ENCODE measurements at regions not wholly inside any gene's neighbourhood (a gene's known extent, or its start where the extent isn't known, plus 50 kb on each side); places are given as distances from the start of the nearest gene placed in this dataset.

- Mint-ChIP-seq H3K27me3 (ENCODE audit: insufficient read depth, low read depth) (no peaks in the 10 kb centered on the region), H3K4me3 (no peak overlapping the region), H3K27ac (no peak overlapping the region), H3K9me3 (peaks cover 37% of the 10 kb centered on the region), H3K36me3 (peaks cover 8% of the 10 kb centered on the region), H3K4me1 (no peaks in the 10 kb centered on the region)
- H4K20me1 ChIP-seq (ENCODE audit: low read depth): no peaks in the 10 kb centered on the region
- DNase-seq (ENCODE audit: low spot score): no peak
- H3F3A ChIP-seq (ENCODE audit: low read depth): no peaks in the 10 kb centered on the region
- TF ChIP-seq CTCF (IDR thresholded peaks at IDR 0.05) (no peak), EZH2phosphoT487 (IDR thresholded peaks at IDR 0.05) (no peak), EZH2 (IDR thresholded peaks at IDR 0.05) (no peak)
- no peak overlapping the region for H3K4me3 ChIP-seq
- H3K4me2 ChIP-seq: no peak overlapping the region
- no peaks in the 10 kb centered on the region for H3K4me1 ChIP-seq
- H3K27ac ChIP-seq: no peak overlapping the region
- no peaks in the 10 kb centered on the region for H3K36me3 ChIP-seq
- H3K27me3 ChIP-seq: no peaks in the 10 kb centered on the region
- no peaks in the 10 kb centered on the region for H3K79me2 ChIP-seq (ENCODE audit: low read depth)
- H3K9me3 ChIP-seq (ENCODE audit: low read depth): no peaks in the 10 kb centered on the region
- H3K9ac ChIP-seq: no peak overlapping the region
- no peak overlapping the region for H2AFZ ChIP-seq (replicated peaks)
Observed at GRCh38 chr13:75153834-75154233, 328.1 kb downstream of the TBC1D4 start.

GRCh38 chr13:75153386-75153785 is 328.6 kb downstream of the TBC1D4 start:
- H3K36me3 Mint-ChIP-seq: peaks cover 8% of the 10 kb centered on the region
- no peak for DNase-seq (ENCODE audit: low spot score)
- Histone ChIP-seq H3K4me2 (no peak overlapping the region), H3K4me3 (no peak overlapping the region), H3K27ac (no peak overlapping the region), H3K9ac (no peak overlapping the region), H3K36me3 (no peaks in the 10 kb centered on the region), H3K79me2 (ENCODE audit: low read depth) (no peaks in the 10 kb centered on the region), H4K20me1 (ENCODE audit: low read depth) (no peaks in the 10 kb centered on the region), H3K27me3 (no peaks in the 10 kb centered on the region), H3F3A (ENCODE audit: low read depth) (no peaks in the 10 kb centered on the region), H3K4me1 (no peaks in the 10 kb centered on the region), H3K9me3 (ENCODE audit: low read depth) (no peaks in the 10 kb centered on the region), H2AFZ (replicated peaks) (no peak overlapping the region)
- no peaks in the 10 kb centered on the region for H3K27me3 Mint-ChIP-seq (ENCODE audit: insufficient read depth, low read depth)
- no peak overlapping the region for H3K27ac Mint-ChIP-seq
- TF ChIP-seq EZH2phosphoT487 (IDR thresholded peaks at IDR 0.05): no peak
- TF ChIP-seq EZH2 (IDR thresholded peaks at IDR 0.05): no peak
- no peak for TF ChIP-seq CTCF (IDR thresholded peaks at IDR 0.05)
- no peak overlapping the region for H3K4me3 Mint-ChIP-seq
- peaks cover 35% of the 10 kb centered on the region for H3K9me3 Mint-ChIP-seq
- no peaks in the 10 kb centered on the region for H3K4me1 Mint-ChIP-seq

GRCh38 chr13:75151081-75151643 is 330.8 kb downstream of the TBC1D4 start:
- TF ChIP-seq EZH2 (IDR thresholded peaks at IDR 0.05): no peak
- no peak for TF ChIP-seq CTCF (IDR thresholded peaks at IDR 0.05)
- no peak for TF ChIP-seq EZH2phosphoT487 (IDR thresholded peaks at IDR 0.05)
- Histone ChIP-seq H3K4me3 (no peak overlapping the region), H3K9me3 (ENCODE audit: low read depth) (no peaks in the 10 kb centered on the region), H3F3A (ENCODE audit: low read depth) (no peaks in the 10 kb centered on the region), H4K20me1 (ENCODE audit: low read depth) (no peaks in the 10 kb centered on the region), H3K4me1 (no peaks in the 10 kb centered on the region), H3K27ac (no peak overlapping the region), H3K4me2 (no peak overlapping the region), H2AFZ (replicated peaks) (no peak overlapping the region), H3K27me3 (no peaks in the 10 kb centered on the region), H3K9ac (no peak overlapping the region), H3K36me3 (no peaks in the 10 kb centered on the region), H3K79me2 (ENCODE audit: low read depth) (no peaks in the 10 kb centered on the region)
- no peaks in the 10 kb centered on the region for H3K27me3 Mint-ChIP-seq (ENCODE audit: insufficient read depth, low read depth)
- DNase-seq (ENCODE audit: low spot score): no peak
- peaks cover 23% of the 10 kb centered on the region for H3K9me3 Mint-ChIP-seq
- H3K36me3 Mint-ChIP-seq: peaks cover 8% of the 10 kb centered on the region
- no peak overlapping the region for H3K4me3 Mint-ChIP-seq
- H3K27ac Mint-ChIP-seq: no peak overlapping the region
- H3K4me1 Mint-ChIP-seq: peaks cover 4% of the 10 kb centered on the region

Measured in neural progenitor cell (in vitro differentiated cells).